ENCODE measurements at regions not wholly inside any gene's neighbourhood (a gene's known extent, or its start where the extent isn't known, plus 50 kb on each side); places are given as distances from the start of the nearest gene placed in this dataset.

DNA sequence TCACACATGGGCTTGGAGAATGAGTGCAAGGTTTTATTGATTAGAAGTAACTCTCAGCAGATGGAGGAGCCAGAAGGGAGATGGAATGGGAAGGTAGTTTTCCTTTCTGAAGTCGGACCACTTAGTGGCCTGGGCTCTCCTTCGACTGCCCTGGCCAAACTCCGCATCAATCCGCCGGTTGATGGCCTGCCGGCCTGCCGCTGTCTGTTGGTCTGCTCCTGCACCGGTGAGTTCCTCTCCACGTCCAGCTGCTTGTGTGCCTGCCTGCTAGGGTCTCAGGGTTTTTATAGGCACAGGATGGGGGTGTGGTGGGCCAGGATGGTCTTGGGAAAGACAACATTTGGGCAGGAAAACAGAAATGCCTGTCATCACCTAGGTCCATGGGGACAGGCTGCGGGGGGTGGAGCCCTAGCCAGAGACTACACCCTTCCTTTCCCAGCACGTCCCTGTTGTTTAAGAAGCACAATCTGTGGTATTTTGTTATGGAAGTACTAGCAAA is 837.0 kb downstream of the PDCD6IP start:
- TF ChIP-seq, protein P1, sequence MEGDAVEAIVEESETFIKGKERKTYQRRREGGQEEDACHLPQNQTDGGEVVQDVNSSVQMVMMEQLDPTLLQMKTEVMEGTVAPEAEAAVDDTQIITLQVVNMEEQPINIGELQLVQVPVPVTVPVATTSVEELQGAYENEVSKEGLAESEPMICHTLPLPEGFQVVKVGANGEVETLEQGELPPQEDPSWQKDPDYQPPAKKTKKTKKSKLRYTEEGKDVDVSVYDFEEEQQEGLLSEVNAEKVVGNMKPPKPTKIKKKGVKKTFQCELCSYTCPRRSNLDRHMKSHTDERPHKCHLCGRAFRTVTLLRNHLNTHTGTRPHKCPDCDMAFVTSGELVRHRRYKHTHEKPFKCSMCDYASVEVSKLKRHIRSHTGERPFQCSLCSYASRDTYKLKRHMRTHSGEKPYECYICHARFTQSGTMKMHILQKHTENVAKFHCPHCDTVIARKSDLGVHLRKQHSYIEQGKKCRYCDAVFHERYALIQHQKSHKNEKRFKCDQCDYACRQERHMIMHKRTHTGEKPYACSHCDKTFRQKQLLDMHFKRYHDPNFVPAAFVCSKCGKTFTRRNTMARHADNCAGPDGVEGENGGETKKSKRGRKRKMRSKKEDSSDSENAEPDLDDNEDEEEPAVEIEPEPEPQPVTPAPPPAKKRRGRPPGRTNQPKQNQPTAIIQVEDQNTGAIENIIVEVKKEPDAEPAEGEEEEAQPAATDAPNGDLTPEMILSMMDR (IDR thresholded peaks at IDR 0.05) = no peak
- no peak for TF ChIP-seq POLR2A (IDR thresholded peaks at IDR 0.05)
- no peak for TF ChIP-seq POLR2AphosphoS5 (IDR thresholded peaks at IDR 0.05)
- TF ChIP-seq EP300 (IDR thresholded peaks at IDR 0.05) = no peak

Measured in sigmoid colon (tissue), 4 donors.